ENCODE measurements at regions not wholly inside any gene's neighbourhood (a gene's known extent, or its start where the extent isn't known, plus 50 kb on each side); places are given as distances from the start of the nearest gene placed in this dataset.

GRCh38 chr11:11789735-11790369 is 51.9 kb upstream of the USP47 start:
- no peak for DNase-seq

- DNase-seq, result no peak
Measured at GRCh38 chr11:11788063-11788710, 53.6 kb upstream of the USP47 start.

- peak; percentile 38 for DNase-seq
Measured at GRCh38 chr11:11787305-11788062, 54.3 kb upstream of the USP47 start.

GRCh38 chr11:11786771-11787170 is 55.0 kb upstream of the USP47 start:
- peak; percentile 19 for DNase-seq

- no peak for DNase-seq
Measured at GRCh38 chr11:11786234-11786633, 55.5 kb upstream of the USP47 start.

- no peak for DNase-seq
Measured at GRCh38 chr11:11782532-11783110, 59.2 kb upstream of the USP47 start.

GRCh38 chr11:11780858-11781257 is 60.9 kb upstream of the USP47 start:
- DNase-seq, result no peak

GRCh38 chr11:11779975-11780374 is 61.8 kb upstream of the USP47 start:
- no peak for DNase-seq

GRCh38 chr11:11777897-11778296 is 63.9 kb upstream of the USP47 start:
- no peak for DNase-seq

- DNase-seq, result no peak
Measured at GRCh38 chr11:11776714-11777113, 65.1 kb upstream of the USP47 start.

GRCh38 chr11:11774928-11775327 is 66.8 kb upstream of the USP47 start:
- no peak for DNase-seq

- DNase-seq, result no peak
Measured at GRCh38 chr11:11772865-11773515, 68.8 kb upstream of the USP47 start.

- DNase-seq, result no peak
Measured at GRCh38 chr11:11770921-11771486, 70.8 kb upstream of the USP47 start.

- DNase-seq, result no peak
Measured at GRCh38 chr11:11770296-11770695, 71.5 kb upstream of the USP47 start.

GRCh38 chr11:11769782-11770181 is 72.0 kb upstream of the USP47 start:
- no peak for DNase-seq

- DNase-seq, result no peak
Measured at GRCh38 chr11:11769362-11769761, 72.4 kb upstream of the USP47 start.

GRCh38 chr11:11764423-11764803 is 77.4 kb upstream of the USP47 start:
- no peak for DNase-seq

GRCh38 chr11:11763796-11764422 is 77.9 kb upstream of the USP47 start:
- DNase-seq, result no peak

- DNase-seq, result no peak
Measured at GRCh38 chr11:11760838-11761237, 80.9 kb upstream of the USP47 start.

- DNase-seq, result no peak
Measured at GRCh38 chr11:11758603-11759196, 83.1 kb upstream of the USP47 start.

GRCh38 chr11:11757909-11758308 is 83.9 kb upstream of the USP47 start:
- no peak for DNase-seq
